T-helper 2 cell treated with Interferon-gamma antibody and Interleukin-4, amounts not matched to agents 100 ng/mL and 5 ng/mL, for 36 hours (primary cell): ENCODE measurements at regions not wholly inside any gene's neighbourhood (a gene's known extent, or its start where the extent isn't known, plus 50 kb on each side); places are given as distances from the start of the nearest gene placed in this dataset.
"Not testable (repeated sequence)": the region's sequence is repeated elsewhere in the genome, so short reads cannot be mapped to it uniquely, and the experiment has no call there.

Experiments used
- intact Hi-C: fragments of 100-400 bp; cut with micrococcal nuclease; formaldehyde crosslinking; loops from one replicate; pipeline ENCODE4 v1.15.1; 2023

DNA sequence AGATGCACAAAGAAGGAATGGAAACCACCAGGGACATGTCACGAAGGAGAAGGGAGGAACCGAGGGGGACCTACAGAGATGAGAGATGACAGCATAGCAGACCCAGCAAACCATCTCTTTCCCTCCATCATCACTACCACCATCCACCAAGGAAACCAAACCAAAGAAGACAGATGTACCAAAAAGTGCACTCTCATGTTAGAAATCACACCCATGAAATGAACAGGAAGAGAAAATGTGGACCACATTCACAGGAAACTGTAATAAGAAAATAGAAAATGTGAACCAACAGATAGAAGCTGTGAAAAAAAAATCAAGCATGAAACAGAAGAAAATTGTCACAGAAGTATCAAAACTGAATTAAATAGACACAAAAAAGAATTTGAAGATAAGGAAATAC is 672.7 kb downstream of the QKI start:
- intact Hi-C loops: no loop called here

DNA sequence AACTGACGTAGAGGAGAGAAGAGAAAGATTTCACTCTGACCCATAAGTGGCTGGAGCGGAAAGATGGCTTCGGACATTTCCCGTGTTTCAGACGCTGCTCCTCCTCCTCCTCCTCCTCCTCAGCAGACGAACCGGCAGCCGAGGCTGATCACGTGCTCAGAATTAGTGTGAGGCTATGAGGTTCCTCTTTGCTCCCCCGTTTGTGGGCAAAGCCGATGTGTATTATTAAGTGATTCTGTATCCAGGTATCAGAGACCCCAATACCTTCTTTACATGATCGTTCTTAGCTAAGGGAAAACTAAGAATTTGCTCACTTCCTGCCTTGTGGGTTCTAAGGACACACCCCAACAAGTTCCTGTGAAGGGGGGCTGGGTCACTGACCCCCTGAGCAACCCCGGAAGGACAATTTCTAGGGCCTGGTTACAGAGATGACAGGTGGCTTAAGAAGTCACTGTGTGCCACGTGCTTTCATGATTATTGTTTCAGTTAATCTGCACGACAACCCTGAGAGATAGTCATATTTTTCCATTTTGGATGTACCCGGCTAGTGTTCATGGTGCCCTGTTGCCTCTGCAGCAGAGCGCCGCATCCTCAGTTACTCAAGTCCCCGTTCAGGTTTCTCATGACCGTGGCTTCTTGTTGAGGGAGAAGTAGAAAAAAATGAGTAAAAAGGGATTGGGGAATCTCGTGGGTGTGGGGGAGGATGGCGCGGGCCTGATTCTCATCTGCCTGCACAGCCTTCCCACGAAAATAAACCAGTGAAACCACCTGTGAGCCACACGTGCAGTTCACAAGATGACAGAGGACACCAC is 671.8 kb downstream of the QKI start:
- intact Hi-C loops: no loop called here

DNA sequence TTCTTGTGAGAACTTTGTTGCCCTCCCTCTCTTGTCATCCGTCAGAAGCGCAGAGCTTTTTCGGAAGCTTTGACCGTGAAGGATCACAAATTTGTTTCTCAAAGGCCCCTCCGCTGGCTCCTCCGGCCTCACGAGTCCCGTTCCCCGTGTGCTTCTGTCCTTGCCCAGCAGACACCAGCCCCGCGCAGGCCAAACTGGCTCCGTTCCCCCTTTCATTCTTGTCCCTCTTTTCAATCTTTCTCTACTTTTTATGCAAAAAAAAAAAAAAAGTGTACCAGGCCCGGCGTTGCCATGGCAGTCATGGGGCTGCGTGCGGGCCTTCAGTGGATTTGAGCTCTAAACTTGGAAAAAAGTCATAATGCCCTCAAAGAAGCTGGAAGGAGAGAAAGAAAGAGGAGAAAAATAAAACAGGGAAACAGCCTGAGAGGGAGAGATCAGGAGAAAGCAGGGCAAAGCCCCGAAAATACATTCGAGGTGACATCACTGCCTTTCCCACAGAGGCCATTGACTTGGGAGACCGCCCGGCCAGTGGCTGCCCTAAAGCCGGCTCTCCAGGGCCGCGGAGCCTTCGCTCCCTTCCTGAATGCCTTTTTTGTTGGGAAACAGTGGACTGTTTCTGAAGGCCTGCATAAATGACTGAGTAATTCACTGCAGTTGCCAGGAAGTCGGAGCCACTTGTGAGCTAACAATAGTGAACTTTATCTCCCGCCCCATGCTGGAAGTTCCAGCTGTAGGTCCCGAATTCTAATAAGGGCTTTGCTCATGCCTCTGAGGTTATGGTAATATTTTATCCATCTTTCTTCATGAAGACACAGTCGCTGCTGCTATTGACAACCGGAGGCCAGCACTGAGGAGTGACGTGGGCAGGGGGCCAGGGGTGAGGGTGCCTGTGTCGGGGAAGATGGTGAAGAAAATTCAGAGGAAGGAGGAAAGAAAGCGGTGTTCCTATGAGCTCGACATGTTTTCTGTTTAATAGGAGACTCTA is 670.9 kb downstream of the QKI start:
- intact Hi-C loops: no loop called here

DNA sequence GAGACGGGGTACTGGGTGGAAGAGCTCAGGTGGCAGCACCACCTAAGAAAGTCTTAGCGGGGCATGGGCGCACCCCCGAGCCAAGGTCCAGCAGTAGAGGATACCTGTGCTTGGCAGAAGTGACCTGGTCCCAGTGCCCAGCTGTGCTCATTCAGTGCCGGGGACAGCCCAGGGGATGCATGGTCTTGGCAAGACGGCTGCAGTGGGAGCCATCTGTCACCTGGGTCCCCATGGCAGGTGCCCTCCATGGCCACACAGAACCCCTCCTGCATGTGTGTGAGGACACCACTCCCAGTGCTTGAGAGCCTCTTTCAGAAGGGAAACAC is 664.7 kb downstream of the QKI start:
- intact Hi-C loops: no loop called here

DNA sequence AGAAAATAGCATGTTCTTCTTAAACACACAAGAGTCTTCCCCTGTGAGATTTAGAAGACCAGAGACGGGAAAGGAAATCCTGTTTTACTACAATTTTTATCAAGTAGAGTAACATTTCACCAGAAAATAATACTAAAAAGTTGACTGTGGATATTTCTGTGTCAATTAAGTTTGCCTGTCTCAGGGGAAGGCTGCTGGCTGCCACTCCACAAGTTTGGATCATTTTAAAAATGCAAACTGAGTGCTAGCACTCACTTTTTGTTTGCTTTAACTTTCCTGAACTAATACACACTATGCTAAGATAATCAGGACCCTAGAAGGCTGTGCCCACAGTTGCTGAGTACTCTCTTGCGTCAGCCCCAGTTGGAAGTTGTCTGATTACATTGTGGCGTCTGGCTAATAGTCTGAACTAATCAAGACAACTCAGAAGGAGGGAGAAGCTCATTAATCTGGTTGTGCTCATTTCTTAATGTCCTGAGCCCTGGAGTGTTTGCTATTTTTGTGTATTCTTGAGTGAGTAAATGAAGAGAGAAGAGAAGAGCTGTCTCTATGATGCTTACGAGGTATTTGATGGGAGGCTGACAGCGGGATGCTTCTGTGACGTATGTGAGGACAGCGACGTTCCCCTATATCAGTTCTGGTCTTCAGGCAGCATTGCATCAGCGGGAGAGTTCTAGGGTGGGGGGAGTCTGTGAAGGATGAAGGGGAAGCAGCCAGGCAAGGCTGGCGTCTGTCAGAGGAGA is 664.2 kb downstream of the QKI start:
- intact Hi-C loops: no loop called here

DNA sequence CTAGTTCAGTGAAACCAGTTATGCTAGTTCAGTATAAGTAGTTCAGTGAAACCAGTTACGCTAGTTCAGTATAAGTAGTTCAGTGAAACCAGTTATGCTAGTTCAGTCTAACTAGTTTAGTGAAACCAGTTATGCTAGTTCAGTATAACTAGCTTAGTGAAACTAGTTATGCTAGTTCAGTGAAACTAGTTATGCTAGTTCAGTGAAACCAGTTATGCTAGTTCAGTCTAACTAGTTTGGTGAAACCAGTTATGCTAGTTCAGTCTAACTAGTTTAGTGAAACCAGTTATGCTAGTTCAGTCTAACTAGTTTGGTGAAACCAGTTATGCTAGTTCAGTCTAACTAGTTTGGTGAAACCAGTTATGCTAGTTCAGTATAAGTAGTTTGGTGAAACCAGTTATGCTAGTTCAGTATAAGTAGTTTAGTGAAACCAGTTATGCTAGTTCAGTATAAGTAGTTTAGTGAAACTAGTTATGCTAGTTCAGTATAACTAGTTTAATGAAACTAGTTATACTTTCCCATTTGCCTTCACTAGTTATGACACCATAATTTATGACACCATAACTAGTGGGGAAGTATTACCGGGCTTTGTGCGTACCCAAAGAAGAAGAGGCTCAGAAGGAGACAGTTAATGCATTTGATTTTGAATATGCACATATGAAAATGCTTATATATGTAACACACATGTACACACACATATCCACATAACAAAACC is 662.5 kb downstream of the QKI start:
- intact Hi-C loops: not testable (repeated sequence)

DNA sequence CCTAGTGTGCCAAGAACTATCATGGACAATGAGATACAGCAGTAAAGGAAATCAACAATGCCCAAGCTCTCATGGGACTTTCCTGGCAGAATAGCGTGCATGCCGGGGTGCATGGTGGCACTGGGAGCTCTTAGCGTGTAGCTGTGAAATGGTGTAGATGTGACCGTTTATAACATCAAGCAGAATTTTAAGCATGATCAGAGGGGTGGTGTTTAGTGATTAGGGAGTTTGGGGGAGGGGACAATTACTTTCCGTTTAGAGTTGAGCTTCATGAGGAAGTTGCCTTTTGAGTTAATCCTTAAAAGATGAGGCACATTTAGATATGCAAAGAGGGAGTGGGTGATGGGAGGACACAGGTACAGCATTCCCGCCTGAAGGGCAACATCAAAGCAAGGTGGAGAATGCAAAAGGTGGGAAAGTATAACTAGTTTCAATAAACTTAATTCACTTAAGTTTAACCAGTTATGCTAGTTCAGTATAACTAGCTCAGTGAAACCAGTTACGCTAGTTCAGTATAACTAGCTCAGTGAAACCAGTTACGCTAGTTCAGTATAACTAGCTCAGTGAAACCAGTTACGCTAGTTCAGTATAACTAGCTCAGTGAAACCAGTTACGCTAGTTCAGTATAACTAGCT is 661.6 kb downstream of the QKI start:
- intact Hi-C loops: no loop called here

DNA sequence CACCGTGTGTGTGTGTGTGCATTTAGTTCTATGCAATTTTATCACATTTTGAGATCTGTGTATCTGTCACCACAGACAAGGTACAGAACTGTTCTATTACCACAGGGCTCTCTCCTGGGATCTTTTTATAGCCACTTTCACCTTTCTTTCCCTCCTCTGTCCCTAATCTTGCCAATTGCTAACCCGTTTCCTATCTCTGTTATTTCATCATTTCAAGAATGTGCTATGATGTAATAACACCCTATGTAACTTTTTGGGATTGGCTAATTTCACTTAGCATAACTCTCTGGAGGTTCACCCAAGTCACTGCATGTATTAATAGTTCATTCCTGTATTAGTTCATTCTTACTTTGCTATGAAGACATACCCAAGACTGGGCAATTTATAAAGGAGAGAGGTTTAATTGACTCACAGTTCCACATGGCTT is 657.7 kb downstream of the QKI start:
- intact Hi-C loops: no loop called here

DNA sequence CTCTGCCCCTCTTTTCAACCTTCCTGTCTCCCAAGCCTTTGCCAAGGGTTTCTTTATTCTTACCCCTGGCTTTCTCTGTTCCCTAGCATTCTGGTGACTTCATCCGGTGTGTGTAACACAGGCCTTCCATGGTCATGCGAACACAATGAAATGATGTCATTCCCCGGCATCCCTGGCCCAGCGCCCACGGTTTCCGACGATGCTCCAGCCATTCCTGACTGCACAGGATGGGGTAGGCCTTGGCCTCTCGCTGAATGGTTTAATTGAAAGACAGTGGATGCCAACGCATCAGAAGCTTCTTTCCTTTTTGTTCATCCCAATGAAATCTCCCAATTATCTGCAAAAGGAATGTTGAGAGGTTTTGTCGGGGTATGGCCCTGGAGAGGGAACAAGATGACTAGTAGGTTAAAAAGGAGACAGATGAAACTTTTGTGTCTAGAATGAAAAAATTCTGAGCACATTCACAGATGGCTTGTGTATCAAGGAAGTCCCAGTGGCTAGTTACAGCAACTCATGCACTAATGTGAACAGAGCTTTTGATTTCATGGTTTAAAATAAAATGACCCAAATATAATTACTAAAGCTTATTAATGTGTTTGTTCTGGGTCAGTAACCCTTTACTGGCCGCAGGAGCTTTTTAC is 655.0 kb downstream of the QKI start:
- intact Hi-C loops: no loop called here

DNA sequence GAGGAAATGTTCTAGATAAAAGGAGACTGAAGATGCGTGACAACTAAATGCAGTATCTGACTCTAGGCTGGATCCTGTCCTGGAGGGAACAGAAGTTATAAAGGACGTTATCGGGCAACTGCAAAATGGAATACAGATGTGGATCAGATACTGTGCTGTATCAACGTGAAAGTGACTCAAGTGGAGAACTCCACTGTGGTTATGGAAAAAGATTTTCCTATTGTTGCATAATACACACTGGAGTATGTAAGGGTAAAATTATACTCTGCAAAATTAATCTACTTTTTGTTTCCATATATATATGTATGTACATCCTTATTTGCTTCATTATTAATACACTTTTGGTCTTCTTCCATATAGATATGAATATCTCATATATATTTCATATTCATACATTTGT is 654.0 kb downstream of the QKI start:
- intact Hi-C loops: no loop called here

DNA sequence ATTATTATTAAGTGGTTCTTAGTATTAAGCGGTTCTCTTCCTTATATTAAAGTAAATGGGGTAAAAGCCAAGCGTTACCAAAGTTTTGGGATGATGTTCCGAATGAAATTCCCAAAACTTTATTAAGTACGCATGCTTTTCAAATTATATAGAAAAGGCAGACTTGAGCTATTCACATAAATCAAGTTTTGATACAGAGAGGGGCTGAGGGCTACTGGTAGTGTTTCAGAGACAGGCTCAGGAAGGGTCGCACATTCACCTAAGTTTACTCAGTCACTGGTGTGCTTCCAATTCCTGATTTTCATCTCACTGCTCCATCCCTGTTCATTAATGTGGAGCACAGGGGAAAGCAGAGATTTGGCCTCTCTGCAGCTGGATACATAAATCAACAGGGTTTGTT is 652.2 kb downstream of the QKI start:
- intact Hi-C loops: no loop called here

DNA sequence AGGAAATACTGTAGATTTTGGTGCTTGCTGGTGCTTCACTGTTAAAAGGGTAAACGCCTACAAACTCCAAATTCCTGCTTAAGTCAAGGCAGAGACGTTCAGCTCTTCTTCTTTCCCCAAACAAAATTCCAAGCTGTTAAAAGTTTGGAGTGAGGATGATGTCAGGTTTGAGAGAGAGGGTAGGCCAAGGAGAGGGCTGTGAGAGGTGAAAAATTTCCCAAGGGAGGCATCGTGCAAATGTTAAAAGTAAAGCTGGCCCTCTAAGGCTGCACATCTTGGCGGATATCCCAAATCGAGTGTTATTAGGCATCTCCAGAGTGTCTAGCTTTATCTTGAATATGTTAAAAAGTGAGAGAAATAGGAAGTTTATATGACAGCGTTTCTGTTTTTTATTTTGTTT is 651.8 kb downstream of the QKI start:
- intact Hi-C loops: no loop called here

DNA sequence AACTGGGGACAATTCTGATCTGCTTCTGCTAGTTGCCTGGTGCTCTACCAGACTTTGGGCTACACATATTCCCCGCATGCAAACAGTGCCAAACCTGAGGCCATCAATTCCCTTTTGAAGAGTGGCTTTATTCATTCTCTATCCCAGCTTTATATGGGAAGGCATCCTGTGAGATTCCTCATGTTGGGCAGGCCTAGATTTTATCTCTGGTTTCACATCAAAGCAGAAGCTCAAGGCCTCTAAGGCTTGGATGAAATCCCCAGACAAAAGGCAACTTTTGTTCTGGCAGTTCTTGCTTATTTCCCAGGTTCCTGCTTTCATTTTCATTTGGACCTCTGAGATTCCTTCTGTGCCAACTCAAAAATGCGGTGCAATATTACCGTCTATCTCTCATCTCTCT is 648.8 kb downstream of the QKI start:
- intact Hi-C loops: no loop called here

DNA sequence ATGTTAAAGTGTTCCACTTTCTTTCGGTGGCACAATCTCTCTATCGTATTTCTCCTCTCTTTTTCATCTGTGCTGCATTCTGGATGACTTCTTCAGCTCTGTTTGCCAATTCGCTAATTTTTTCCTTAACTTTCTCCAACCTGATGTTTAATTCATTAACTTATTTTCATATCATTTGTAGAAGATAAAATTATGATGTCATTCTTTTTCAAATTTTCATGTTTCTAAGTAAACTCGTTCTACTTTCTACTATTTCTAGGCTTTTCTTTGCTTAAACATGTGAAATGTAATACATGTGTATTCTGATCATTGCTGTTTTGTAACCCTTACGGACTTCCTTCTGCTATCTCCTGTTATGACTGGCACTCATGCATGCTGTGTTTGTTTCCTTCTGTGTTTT is 648.4 kb downstream of the QKI start:
- intact Hi-C loops: no loop called here

DNA sequence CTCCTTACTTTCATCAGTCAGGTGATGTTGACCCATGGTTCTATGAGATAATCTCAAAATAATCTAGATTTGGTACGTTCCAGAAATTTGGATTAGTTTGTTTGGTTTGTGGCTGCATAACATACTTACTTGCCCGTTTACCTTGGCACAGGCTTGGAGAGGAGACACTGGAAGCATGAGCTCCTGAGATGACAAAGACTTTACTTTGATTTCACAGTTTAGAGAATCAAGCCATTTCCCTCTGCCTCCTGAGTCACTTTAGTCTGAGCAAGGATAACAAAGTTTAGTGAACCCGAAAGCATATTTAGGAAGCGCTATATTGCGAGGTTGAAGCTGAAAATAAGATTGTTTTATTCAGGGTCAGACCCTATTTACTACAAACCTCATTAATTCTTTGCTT is 643.4 kb downstream of the QKI start:
- intact Hi-C loops: no loop called here

DNA sequence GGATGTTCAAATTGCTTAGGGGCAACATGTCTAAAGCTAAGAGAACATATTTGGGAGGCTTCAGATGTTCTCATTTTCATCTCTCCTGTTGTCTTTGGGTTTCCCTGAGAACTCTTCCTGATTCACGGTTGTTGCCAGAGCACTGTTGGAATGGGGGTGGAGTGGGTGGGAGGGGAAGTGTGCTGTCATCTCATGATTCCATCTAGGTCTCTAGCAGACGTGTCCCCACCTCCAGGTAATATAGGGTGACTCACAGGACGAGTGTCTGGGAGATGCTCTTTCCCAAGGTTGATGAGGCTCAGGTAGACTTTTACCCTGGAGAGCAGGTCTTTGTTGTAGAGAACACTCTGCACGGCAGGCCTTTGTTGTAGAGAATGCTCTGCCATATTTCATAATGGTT is 636.9 kb downstream of the QKI start:
- intact Hi-C loops: no loop called here

DNA sequence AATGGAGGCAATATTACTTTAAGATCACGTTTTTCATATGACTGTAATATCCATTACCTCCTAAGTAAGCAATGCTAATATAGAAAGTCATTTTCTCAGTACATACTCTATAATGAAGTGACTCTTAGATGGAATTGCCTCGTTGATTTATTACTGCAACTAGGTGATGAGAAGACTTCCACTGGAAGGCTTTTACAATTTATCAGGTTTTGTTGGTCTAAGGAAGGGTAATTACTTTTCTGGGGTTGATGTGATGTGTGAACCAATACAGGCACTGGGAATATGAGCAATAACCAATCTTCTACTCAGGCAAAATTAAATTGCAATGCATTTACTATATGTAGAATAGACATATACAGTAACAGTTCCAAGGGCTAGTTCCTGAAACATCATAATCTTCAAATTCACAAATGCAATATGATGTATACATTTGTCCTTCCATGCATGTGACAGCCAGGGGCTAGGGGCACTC is 635.0 kb downstream of the QKI start:
- intact Hi-C loops: no loop called here

DNA sequence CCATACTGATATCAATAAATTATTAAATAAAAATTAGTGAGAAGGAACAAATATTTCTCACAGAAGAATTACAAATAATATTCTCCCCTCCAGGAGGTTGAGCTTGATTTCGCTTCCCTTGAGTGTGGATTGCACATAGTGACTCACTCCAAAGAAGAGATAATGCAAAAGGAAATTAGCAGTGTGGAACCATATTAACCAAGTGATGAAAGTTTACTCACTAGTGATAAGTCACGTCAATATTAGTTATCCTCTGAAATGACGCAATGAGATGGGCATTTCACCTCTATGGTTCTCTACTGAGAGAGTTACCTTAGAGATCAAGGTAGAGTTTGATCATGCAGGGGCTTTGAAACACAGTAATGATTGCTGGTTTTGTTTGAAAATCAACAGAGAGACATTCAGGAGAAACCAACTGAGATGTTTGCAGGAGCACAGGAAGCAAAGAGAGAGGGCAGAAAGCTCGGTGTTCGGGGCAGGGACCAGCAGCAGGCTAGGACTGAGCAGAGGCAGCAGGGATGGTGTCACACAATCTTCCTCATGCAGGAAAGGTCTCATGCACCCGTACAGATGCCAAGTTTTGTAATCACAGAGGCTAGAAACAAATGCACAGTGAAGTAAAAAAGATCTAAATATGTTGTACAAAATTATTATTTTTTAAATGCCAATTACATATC is 634.5 kb downstream of the QKI start:
- intact Hi-C loops: no loop called here

DNA sequence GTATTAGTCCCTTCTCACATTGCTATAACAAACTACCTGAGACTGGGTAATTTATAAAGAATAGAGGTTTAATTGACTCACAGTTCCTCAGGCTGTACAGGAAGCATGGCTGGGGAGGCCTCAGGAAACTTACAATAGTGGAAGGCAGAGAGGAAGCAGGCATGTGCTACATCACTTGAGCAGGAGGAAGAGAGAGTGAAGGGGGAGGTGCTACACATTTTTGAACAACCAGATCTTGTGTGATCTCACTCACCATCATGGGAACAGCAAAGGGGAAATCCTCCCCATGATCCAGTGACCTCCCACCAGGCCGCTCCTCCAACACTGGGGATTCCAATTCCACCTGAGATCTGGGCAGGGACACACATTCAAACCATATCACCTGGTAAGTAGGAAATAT is 630.6 kb downstream of the QKI start:
- intact Hi-C loops: no loop called here

DNA sequence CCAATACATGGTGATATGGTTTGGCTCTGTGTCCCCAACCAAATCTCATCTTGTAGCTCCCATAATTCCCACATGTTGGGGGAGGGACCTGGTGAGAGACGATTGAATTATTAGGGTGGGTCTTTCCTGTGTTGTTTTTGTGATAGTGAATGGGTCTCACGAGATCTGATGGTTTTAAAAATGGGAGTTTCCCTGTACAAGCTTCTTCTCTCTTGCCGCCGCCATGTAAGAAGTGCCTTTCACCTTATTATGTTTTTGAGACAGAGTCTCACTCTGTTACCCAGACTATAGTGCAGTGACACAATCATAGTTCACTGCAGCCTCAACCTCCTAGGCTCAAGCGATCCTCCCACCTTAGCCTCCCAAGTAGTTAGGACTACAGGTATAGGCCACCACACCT is 629.1 kb downstream of the QKI start:
- intact Hi-C loops: not testable (repeated sequence)
